ENCODE measurements at regions not wholly inside any gene's neighbourhood (a gene's known extent, or its start where the extent isn't known, plus 50 kb on each side); places are given as distances from the start of the nearest gene placed in this dataset.

DNA sequence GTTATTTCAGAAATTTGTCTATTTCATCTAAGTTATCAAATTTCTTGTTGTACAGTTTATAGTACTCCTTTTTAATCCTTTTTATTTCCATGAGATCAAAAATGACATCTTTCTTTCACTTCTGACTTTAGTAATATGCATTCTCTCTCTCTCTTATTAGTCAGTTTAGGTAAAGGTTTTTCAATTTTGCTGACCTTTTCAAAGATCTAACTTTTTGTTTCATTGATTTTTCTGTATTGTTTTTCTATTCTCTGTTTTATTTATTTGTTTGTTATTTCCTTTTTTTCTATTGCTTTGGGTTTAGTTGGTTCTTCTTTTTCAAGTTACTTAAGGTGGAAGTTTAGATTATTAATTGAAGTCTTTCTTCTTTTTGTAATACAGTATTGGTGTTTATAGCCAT is 294.2 kb downstream of the CCDC85A start:
- Histone ChIP-seq H3K27ac (no peak overlapping the region), H3K36me3 (no peaks in the 10 kb centered on the region), H3K9me3 (no peaks in the 10 kb centered on the region), H3K4me3 (no peak overlapping the region), H3K4me1 (no peaks in the 10 kb centered on the region), H3K27me3 (no peaks in the 10 kb centered on the region)
- intact Hi-C loops (cut with DNase I), result no loop called here
- TF ChIP-seq, protein P1, sequence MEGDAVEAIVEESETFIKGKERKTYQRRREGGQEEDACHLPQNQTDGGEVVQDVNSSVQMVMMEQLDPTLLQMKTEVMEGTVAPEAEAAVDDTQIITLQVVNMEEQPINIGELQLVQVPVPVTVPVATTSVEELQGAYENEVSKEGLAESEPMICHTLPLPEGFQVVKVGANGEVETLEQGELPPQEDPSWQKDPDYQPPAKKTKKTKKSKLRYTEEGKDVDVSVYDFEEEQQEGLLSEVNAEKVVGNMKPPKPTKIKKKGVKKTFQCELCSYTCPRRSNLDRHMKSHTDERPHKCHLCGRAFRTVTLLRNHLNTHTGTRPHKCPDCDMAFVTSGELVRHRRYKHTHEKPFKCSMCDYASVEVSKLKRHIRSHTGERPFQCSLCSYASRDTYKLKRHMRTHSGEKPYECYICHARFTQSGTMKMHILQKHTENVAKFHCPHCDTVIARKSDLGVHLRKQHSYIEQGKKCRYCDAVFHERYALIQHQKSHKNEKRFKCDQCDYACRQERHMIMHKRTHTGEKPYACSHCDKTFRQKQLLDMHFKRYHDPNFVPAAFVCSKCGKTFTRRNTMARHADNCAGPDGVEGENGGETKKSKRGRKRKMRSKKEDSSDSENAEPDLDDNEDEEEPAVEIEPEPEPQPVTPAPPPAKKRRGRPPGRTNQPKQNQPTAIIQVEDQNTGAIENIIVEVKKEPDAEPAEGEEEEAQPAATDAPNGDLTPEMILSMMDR (IDR thresholded peaks at IDR 0.05), result no peak
- TF ChIP-seq EP300 (IDR thresholded peaks at IDR 0.05) (no peak), POLR2AphosphoS5 (IDR thresholded peaks at IDR 0.05) (no peak), POLR2A (IDR thresholded peaks at IDR 0.05) (no peak)
- DNase-seq, result no peak

DNA sequence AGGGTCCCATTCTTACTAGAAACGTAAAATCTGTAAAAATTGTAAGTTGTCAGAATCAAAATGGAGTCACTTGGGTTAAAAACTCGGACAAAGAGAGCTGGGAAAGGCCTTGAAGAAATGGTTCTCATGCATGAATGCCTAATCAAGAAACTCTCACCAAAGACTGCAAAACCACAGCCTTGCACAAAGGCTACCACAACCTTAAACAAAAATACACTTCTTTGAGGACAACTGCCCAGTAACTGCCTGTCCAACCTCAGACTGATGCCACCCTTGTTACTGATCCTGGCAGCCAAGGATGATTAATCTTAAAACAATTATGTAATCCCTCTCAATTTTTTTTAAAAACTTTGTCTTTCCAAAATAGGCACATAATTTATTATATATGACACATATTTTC is 299.3 kb downstream of the CCDC85A start:
- no peak for DNase-seq
- no peak overlapping the region for H3K4me3 ChIP-seq
- intact Hi-C loops (cut with DNase I), result no loop called here
- no peak overlapping the region for H3K27ac ChIP-seq
- H3K9me3 ChIP-seq, result no peaks in the 10 kb centered on the region
- WGBS, 2 donors, result 40 to 50% methylated on average over 2 of the region's 2 CpGs
- H3K27me3 ChIP-seq, result no peaks in the 10 kb centered on the region
- no peak for TF ChIP-seq POLR2A (IDR thresholded peaks at IDR 0.05)
- TF ChIP-seq POLR2AphosphoS5 (IDR thresholded peaks at IDR 0.05), result no peak
- TF ChIP-seq EP300 (IDR thresholded peaks at IDR 0.05), result no peak
- TF ChIP-seq, protein P1 (IDR thresholded peaks at IDR 0.05), result no peak
- H3K36me3 ChIP-seq, result no peaks in the 10 kb centered on the region
- no peaks in the 10 kb centered on the region for H3K4me1 ChIP-seq

DNA sequence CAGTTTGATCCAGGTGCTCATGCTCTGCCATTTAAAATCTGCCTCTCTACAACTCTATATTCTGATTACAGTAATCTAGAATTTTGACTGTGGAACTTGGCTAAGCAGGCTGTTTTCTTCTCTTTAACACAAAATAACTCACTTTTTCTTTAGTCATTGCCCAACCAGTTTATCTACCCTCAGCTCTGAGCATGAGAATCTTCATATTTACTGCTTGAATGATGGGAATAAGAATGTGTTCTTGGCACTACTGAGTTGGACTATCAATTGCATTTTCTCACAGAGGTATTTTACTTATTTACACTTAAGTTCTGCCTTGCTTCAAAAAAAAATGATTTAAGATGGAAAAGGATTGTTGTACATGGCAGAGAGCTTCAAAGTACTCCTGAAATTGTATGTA is 301.1 kb downstream of the CCDC85A start:
- Histone ChIP-seq H3K4me1 (no peaks in the 10 kb centered on the region), H3K27me3 (no peaks in the 10 kb centered on the region), H3K27ac (no peak overlapping the region), H3K36me3 (no peaks in the 10 kb centered on the region), H3K4me3 (no peak overlapping the region), H3K9me3 (no peaks in the 10 kb centered on the region)
- no peak for TF ChIP-seq POLR2A (IDR thresholded peaks at IDR 0.05)
- no peak for TF ChIP-seq POLR2AphosphoS5 (IDR thresholded peaks at IDR 0.05)
- TF ChIP-seq EP300 (IDR thresholded peaks at IDR 0.05), result no peak
- TF ChIP-seq, protein P1 (IDR thresholded peaks at IDR 0.05), result no peak
- intact Hi-C loops (cut with DNase I), result no loop called here
- DNase-seq, result no peak

GRCh38 chr2:56500317-56500716 is 316.5 kb downstream of the CCDC85A start:
- H3K9me3 ChIP-seq, result peaks cover 0 to 5% (median 0%) of the 10 kb centered on the region in 4 donors
- intact Hi-C loops (cut with DNase I), result no loop called here
- no peaks in the 10 kb centered on the region for H3K36me3 ChIP-seq
- WGBS, 2 donors, result 91 to 97% methylated on average over 1 of the region's 1 CpG
- no peak for DNase-seq
- no peak overlapping the region for H3K27ac ChIP-seq
- no peak overlapping the region for H3K4me3 ChIP-seq
- TF ChIP-seq EP300 (IDR thresholded peaks at IDR 0.05) (no peak), POLR2AphosphoS5 (IDR thresholded peaks at IDR 0.05) (no peak), POLR2A (IDR thresholded peaks at IDR 0.05) (no peak)
- TF ChIP-seq, protein P1 (IDR thresholded peaks at IDR 0.05), result no peak
- H3K4me1 ChIP-seq, result no peaks in the 10 kb centered on the region
- no peaks in the 10 kb centered on the region for H3K27me3 ChIP-seq

GRCh38 chr2:56502616-56503015 is 318.8 kb downstream of the CCDC85A start:
- Histone ChIP-seq H3K36me3 (no peaks in the 10 kb centered on the region), H3K9me3 (peaks cover 0 to 3% (median 0%) of the 10 kb centered on the region in 4 donors), H3K4me1 (no peaks in the 10 kb centered on the region), H3K27ac (no peak overlapping the region), H3K4me3 (no peak overlapping the region), H3K27me3 (no peaks in the 10 kb centered on the region)
- intact Hi-C loops (cut with DNase I), result no loop called here
- TF ChIP-seq, protein P1 (IDR thresholded peaks at IDR 0.05), result no peak
- 97 to 98% methylated on average over 2 of the region's 2 CpGs for WGBS, 2 donors
- DNase-seq, result no peak
